HCT116 (cell line): ENCODE measurements at regions not wholly inside any gene's neighbourhood (a gene's known extent, or its start where the extent isn't known, plus 50 kb on each side); places are given as distances from the start of the nearest gene placed in this dataset.
"Not testable (repeated sequence)": the region's sequence is repeated elsewhere in the genome, so short reads cannot be mapped to it uniquely, and the experiment has no call there.

ENCODE experiments used
- ATAC-seq: fragments of 200-7000 bp; cut with Tn5 transposase; 2 replicates; pipeline ENCODE4 v1.9.1; 2020; ENCODE audit warnings: mild to moderate bottlenecking, moderate library complexity
- BruUV-seq: library from RNA; stranded (reverse); fragments of 400-500 nt; replicated peaks from 2 replicates; lab custom pipeline; 2021; lab: Mats Ljungman, UMichigan
- CTCF ChIA-PET: fragments of 300-600 bp; sonication (Branson Sonifier 250); formaldehyde crosslinking; loops from one replicate; lab custom pipeline; 2021; ENCODE audit warnings: antibody characterized with exemption; lab: Charles Lee
- POLR2A ChIA-PET: fragments of 300-600, 350-600 bp; sonication (Branson Sonifier 250); formaldehyde crosslinking; loops from one replicate; lab custom pipeline; 2021; ENCODE audit warnings: antibody characterized with exemption; lab: Charles Lee
- RAD21 ChIA-PET, 2 experiments: fragments of 300-600 bp; sonication (Branson Sonifier 250); formaldehyde crosslinking; loops; one replicate each; lab custom pipeline; 2023; ENCODE audit warnings: low total read pairs in 2 of 2; ENCODE audit not compliant: uncharacterized antibody in 2 of 2, unreplicated experiment in 2 of 2, low non-redundant PET in 1 of 2; lab: Charles Lee
- DNase-seq: peaks from one replicate; pipeline ENCODE4 v3.0.0-alpha.2; 2010; ENCODE audit warnings: low read depth, low spot score
- H2AFZ ChIP-seq: fragments of 200-600 bp; shearing (Covaris generic), sonication (generic); 2 replicates; pipeline ENCODE4 v1.6.1; 2017; ENCODE audit warnings: low read depth, mixed run types, mixed read lengths, antibody characterized with exemption, low read length; ENCODE audit not compliant: poor library complexity, severe bottlenecking
- H3K27ac ChIP-seq: 2 replicates; pipeline ENCODE4 v1.5.1; 2012; ENCODE audit warnings: low read depth, low read length
- H3K27me3 ChIP-seq: fragments of 200-600 bp; sonication (generic); 2 replicates; pipeline ENCODE4 v1.6.1; 2016; ENCODE audit warnings: mixed run types, low read length, mixed read lengths; ENCODE audit not compliant: insufficient read depth
- H3K36me3 ChIP-seq, 2 experiments: fragments of 200-500 bp in 1 of 2; fragments of 200-600 bp in 1 of 2; sonication (Bioruptor generic) in 1 of 2; sonication (generic) in 1 of 2; 2 replicates each; pipeline versions ENCODE4 v1.5.1 to v1.6.1; 2014 to 2016; ENCODE audit warnings: low read length in 2 of 2, inconsistent platforms in 1 of 2, mixed read lengths in 1 of 2, mixed run types in 1 of 2; ENCODE audit not compliant: insufficient read depth in 2 of 2, control insufficient read depth in 1 of 2
- H3K4me1 ChIP-seq, 2 experiments: fragments of 200-600 bp in 1 of 2; sonication (generic) in 1 of 2; 2 replicates each; pipeline versions ENCODE4 v1.5.1 to v1.6.1; 2012 to 2017; ENCODE audit warnings: low read length in 2 of 2, inconsistent platforms in 1 of 2, mild to moderate bottlenecking in 1 of 2, mixed read lengths in 1 of 2, mixed run types in 1 of 2, moderate library complexity in 1 of 2; ENCODE audit not compliant: insufficient read depth in 2 of 2, control insufficient read depth in 1 of 2
- H3K4me2 ChIP-seq: fragments of 200-600 bp; sonication (generic); 2 replicates; pipeline ENCODE4 v1.6.1; 2017; ENCODE audit warnings: mixed run types, low read length, mixed read lengths
- H3K4me3 ChIP-seq, 2 experiments: fragments of 200-600 bp in 1 of 2; sonication (generic) in 1 of 2; replicated peaks in 1 of 2; 2 replicates each; pipeline ENCODE4 v1.5.1; 2011 to 2016; ENCODE audit warnings: low read length in 2 of 2, control low read depth in 1 of 2, low read depth in 1 of 2, mild to moderate bottlenecking in 1 of 2, mixed read lengths in 1 of 2, mixed run types in 1 of 2
- H3K79me2 ChIP-seq: fragments of 200-600 bp; sonication (generic); 2 replicates; pipeline ENCODE4 v1.6.1; 2017; ENCODE audit warnings: mild to moderate bottlenecking, mixed run types, low read length, moderate library complexity, mixed read lengths; ENCODE audit not compliant: insufficient read depth
- H3K9ac ChIP-seq: fragments of 200-600 bp; sonication (generic); 2 replicates; pipeline ENCODE4 v1.6.1; 2016; ENCODE audit warnings: low read length, mixed read lengths
- H3K9me2 ChIP-seq: fragments of 200-600 bp; sonication (generic), shearing (Covaris generic); 2 replicates; pipeline ENCODE4 v1.6.1; 2017; ENCODE audit warnings: mixed run types, mild to moderate bottlenecking, moderate library complexity; ENCODE audit not compliant: insufficient read depth
- H3K9me3 ChIP-seq, 2 experiments: fragments of 200-500 bp in 1 of 2; fragments of 200-600 bp in 1 of 2; sonication (Bioruptor generic) in 1 of 2; sonication (generic) in 1 of 2; 2 replicates each; pipeline ENCODE4 v1.6.1; 2014 to 2017; ENCODE audit warnings: low read length in 2 of 2, mixed read lengths in 2 of 2, inconsistent platforms in 1 of 2, low read depth in 1 of 2, mild to moderate bottlenecking in 1 of 2, mixed run types in 1 of 2, moderate library complexity in 1 of 2; ENCODE audit not compliant: control insufficient read depth in 1 of 2, insufficient read depth in 1 of 2
- H4K20me1 ChIP-seq: fragments of 200-600 bp; sonication (generic), shearing (Covaris generic); 2 replicates; pipeline ENCODE4 v1.6.1; 2017; ENCODE audit warnings: mixed run types, mild to moderate bottlenecking, moderate library complexity; ENCODE audit not compliant: insufficient read depth
- CBX3 ChIP-seq: IDR thresholded peaks from 2 replicates; pipeline ENCODE4 v1.6.1; 2012; ENCODE audit warnings: low read depth
- CEBPB ChIP-seq: IDR thresholded peaks from 2 replicates; pipeline ENCODE4 v1.6.1; 2012; ENCODE audit warnings: low read depth
- EGR1 ChIP-seq: IDR thresholded peaks from 2 replicates; pipeline ENCODE4 v1.6.1; 2012; ENCODE audit warnings: low read depth
- ELF1 ChIP-seq: IDR thresholded peaks from 2 replicates; pipeline ENCODE4 v1.6.1; 2012; ENCODE audit warnings: low read depth, borderline replicate concordance
- EZH2phosphoT487 ChIP-seq: fragments of 200-600 bp; IDR thresholded peaks from 2 replicates; pipeline ENCODE4 v1.6.1; 2018; ENCODE audit warnings: antibody characterized with exemption, borderline replicate concordance
- FOSL1 ChIP-seq: IDR thresholded peaks from 2 replicates; pipeline ENCODE4 v1.6.1; 2012; ENCODE audit warnings: low read depth
- POLR2A ChIP-seq: IDR thresholded peaks from 2 replicates; pipeline ENCODE4 v1.7.0; 2011; ENCODE audit warnings: borderline replicate concordance; ENCODE audit not compliant: insufficient read depth, insufficient read length; ENCODE audit errors: extremely low read depth
- RAD21 ChIP-seq: IDR thresholded peaks from 2 replicates; pipeline ENCODE4 v1.6.1; 2012; ENCODE audit warnings: low read depth, mild to moderate bottlenecking
- SIN3A ChIP-seq: IDR thresholded peaks from 2 replicates; pipeline ENCODE4 v1.6.1; 2012; ENCODE audit warnings: low read depth
- SP1 ChIP-seq: IDR thresholded peaks from 2 replicates; pipeline ENCODE4 v1.6.1; 2012; ENCODE audit warnings: low read depth
- SRF ChIP-seq: IDR thresholded peaks from 2 replicates; pipeline ENCODE4 v1.6.1; 2012; ENCODE audit warnings: low read depth
- TCF7L2 ChIP-seq: IDR thresholded peaks from 2 replicates; pipeline ENCODE4 v1.7.0; 2011; ENCODE audit warnings: borderline replicate concordance, inconsistent platforms; ENCODE audit not compliant: insufficient read depth, insufficient read length; ENCODE audit errors: extremely low read depth
- YY1 ChIP-seq: IDR thresholded peaks from 2 replicates; pipeline ENCODE4 v1.6.1; 2011; ENCODE audit warnings: low read length, low read depth, moderate library complexity, mild to moderate bottlenecking; ENCODE audit not compliant: insufficient replicate concordance; ENCODE audit errors: extremely low read depth
- ZFX ChIP-seq: fragments of 450-650 bp; IDR thresholded peaks from 2 replicates; pipeline ENCODE4 v1.6.1; 2017
- intact Hi-C: fragments of 100-400 bp; cut with micrococcal nuclease; formaldehyde crosslinking; loops from 2 replicates; pipeline ENCODE4 v1.10.0; 2022
- TF ChIP-seq, protein P1 (sequence below): IDR thresholded peaks from 2 replicates; pipeline ENCODE4 v1.6.1; 2012
- TF ChIP-seq, protein P2 (sequence below), 3 experiments: fragments of 200-600 bp in 1 of 3; sonication (generic) in 1 of 3; IDR thresholded peaks in 2 of 3; conservative IDR thresholded peaks in 1 of 3; 2 replicates each; pipeline ENCODE4 v1.5.1; 2012 to 2017; ENCODE audit warnings: low read depth in 2 of 3, low read length in 2 of 3, antibody characterized with exemption in 1 of 3, borderline replicate concordance in 1 of 3, control low read depth in 1 of 3, mild to moderate bottlenecking in 1 of 3, mixed read lengths in 1 of 3, mixed run types in 1 of 3, moderate library complexity in 1 of 3; ENCODE audit not compliant: insufficient read depth in 1 of 3

GRCh38 chr1:176396604-176397395 is 66.2 kb upstream of the PAPPA2 start:
- CTCF ChIA-PET, result not testable (repeated sequence)

GRCh38 chr1:176391621-176392020 is 71.4 kb upstream of the PAPPA2 start:
- DNase-seq (no peak), ATAC-seq (no peak)
- CTCF ChIA-PET, result no interaction called here
- no peaks in the 10 kb centered on the region for H3K4me1 ChIP-seq
- no TSS peak for BruUV-seq
- H3K9me3 ChIP-seq, result no peaks in the 10 kb centered on the region
- H3K79me2 ChIP-seq, result no peaks in the 10 kb centered on the region
- no peaks in the 10 kb centered on the region for H3K9me2 ChIP-seq
- H3K27me3 ChIP-seq, result no peaks in the 10 kb centered on the region
- RAD21 ChIA-PET, result no interaction called here
- no peak overlapping the region for H3K27ac ChIP-seq
- no peak overlapping the region for H3K9ac ChIP-seq
- no peak overlapping the region for H3K4me3 ChIP-seq
- H2AFZ ChIP-seq, result no peak overlapping the region
- POLR2A ChIA-PET, result no interaction called here
- H3K36me3 ChIP-seq, result no peaks in the 10 kb centered on the region
- H4K20me1 ChIP-seq, result no peaks in the 10 kb centered on the region
- H3K4me2 ChIP-seq, result no peak overlapping the region
- intact Hi-C loops, result no loop called here
- TF ChIP-seq TCF7L2 (no peak), ZFX (no peak), EZH2phosphoT487 (no peak), RAD21 (no peak), CEBPB (no peak), EGR1 (no peak), SRF (no peak), SIN3A (no peak), FOSL1 (no peak), CBX3 (no peak), ELF1 (no peak), YY1 (no peak), POLR2A (no peak), SP1 (no peak)
- TF ChIP-seq, protein P1, sequence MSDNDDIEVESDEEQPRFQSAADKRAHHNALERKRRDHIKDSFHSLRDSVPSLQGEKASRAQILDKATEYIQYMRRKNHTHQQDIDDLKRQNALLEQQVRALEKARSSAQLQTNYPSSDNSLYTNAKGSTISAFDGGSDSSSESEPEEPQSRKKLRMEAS, result no peak
- TF ChIP-seq, protein P2, sequence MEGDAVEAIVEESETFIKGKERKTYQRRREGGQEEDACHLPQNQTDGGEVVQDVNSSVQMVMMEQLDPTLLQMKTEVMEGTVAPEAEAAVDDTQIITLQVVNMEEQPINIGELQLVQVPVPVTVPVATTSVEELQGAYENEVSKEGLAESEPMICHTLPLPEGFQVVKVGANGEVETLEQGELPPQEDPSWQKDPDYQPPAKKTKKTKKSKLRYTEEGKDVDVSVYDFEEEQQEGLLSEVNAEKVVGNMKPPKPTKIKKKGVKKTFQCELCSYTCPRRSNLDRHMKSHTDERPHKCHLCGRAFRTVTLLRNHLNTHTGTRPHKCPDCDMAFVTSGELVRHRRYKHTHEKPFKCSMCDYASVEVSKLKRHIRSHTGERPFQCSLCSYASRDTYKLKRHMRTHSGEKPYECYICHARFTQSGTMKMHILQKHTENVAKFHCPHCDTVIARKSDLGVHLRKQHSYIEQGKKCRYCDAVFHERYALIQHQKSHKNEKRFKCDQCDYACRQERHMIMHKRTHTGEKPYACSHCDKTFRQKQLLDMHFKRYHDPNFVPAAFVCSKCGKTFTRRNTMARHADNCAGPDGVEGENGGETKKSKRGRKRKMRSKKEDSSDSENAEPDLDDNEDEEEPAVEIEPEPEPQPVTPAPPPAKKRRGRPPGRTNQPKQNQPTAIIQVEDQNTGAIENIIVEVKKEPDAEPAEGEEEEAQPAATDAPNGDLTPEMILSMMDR (IDR thresholded peaks at IDR 0.05 in 2 of 3, conservative IDR thresholded peaks at IDR 0.05 in 1 of 3; ENCODE audit: borderline replicate concordance in 1 of 3, insufficient read depth in 1 of 3, low read depth in 2 of 3, low read length in 2 of 3), result no peak

More at GRCh38 chr1:176396604-176397395, 66.2 kb upstream of the PAPPA2 start:
- H4K20me1 ChIP-seq, RAD21 ChIA-PET, BruUV-seq, H3K27me3 ChIP-seq, ATAC-seq, H3K36me3 ChIP-seq, POLR2A ChIA-PET, H3K9ac ChIP-seq, DNase-seq, H3K4me1 ChIP-seq, H2AFZ ChIP-seq, H3K27ac ChIP-seq, intact Hi-C loops, H3K4me2 ChIP-seq, H3K4me3 ChIP-seq, H3K9me3 ChIP-seq, H3K9me2 ChIP-seq, H3K79me2 ChIP-seq: not testable (repeated sequence)
